CD14-positive monocyte (primary cell): ENCODE measurements at regions not wholly inside any gene's neighbourhood (a gene's known extent, or its start where the extent isn't known, plus 50 kb on each side); places are given as distances from the start of the nearest gene placed in this dataset.

ENCODE experiments used
- DNase-seq, 3 donors: peaks; one replicate each; pipeline ENCODE4 v3.0.0-alpha.2; 2011 to 2022
- H2AFZ ChIP-seq: 2 replicates; pipeline ENCODE4 v1.6.0; 2012; ENCODE audit warnings: mild to moderate bottlenecking, low read depth, low read length, inconsistent platforms; ENCODE audit not compliant: insufficient read depth, poor library complexity, severe bottlenecking
- H3K27ac ChIP-seq, 2 donors: 1 replicate in 1 of 2; 2 replicates in 1 of 2; pipeline ENCODE4 v1.5.1; 2012 to 2013; ENCODE audit warnings: low read length in 2 of 2, control low read depth in 1 of 2, inconsistent platforms in 1 of 2, low read depth in 1 of 2, mild to moderate bottlenecking in 1 of 2
- H3K27me3 ChIP-seq, 2 donors: one replicate each; pipeline versions ENCODE4 v1.6.0 to v1.6.1; 2011 to 2013; ENCODE audit warnings: low read length in 2 of 2; ENCODE audit not compliant: control insufficient read depth in 2 of 2, insufficient read depth in 2 of 2
- H3K36me3 ChIP-seq, 2 donors: replicated peaks in 1 of 2; 1 replicate in 1 of 2; 2 replicates in 1 of 2; pipeline versions ENCODE4 v1.5.1 to v1.6.1; 2012 to 2013; ENCODE audit warnings: low read length in 2 of 2, control low read depth in 1 of 2, inconsistent platforms in 1 of 2, mild to moderate bottlenecking in 1 of 2; ENCODE audit not compliant: insufficient read depth in 2 of 2, control insufficient read depth in 1 of 2
- H3K4me1 ChIP-seq, 2 donors: 1 replicate in 1 of 2; 2 replicates in 1 of 2; pipeline versions ENCODE4 v1.5.1 to v1.6.1; 2012 to 2013; ENCODE audit warnings: low read length in 2 of 2, control low read depth in 1 of 2, inconsistent platforms in 1 of 2, mild to moderate bottlenecking in 1 of 2, moderate library complexity in 1 of 2; ENCODE audit not compliant: insufficient read depth in 2 of 2, control insufficient read depth in 1 of 2
- H3K4me2 ChIP-seq: replicated peaks from 2 replicates; pipeline ENCODE3; 2012; ENCODE audit warnings: low read length, moderate library complexity, mild to moderate bottlenecking; ENCODE audit not compliant: poor library complexity, severe bottlenecking; ENCODE audit errors: extremely low read depth
- H3K4me3 ChIP-seq, 3 experiments: fragments of 200-600 bp in 1 of 3; sonication (generic) in 1 of 3; replicated peaks in 1 of 3; 1 replicate in 2 of 3; 2 replicates in 1 of 3; pipeline ENCODE4 v1.5.1; 2011 to 2013; ENCODE audit warnings: low read length in 3 of 3, mild to moderate bottlenecking in 3 of 3, control low read depth in 2 of 3, low read depth in 2 of 3, inconsistent platforms in 1 of 3, moderate library complexity in 1 of 3
- H3K79me2 ChIP-seq: 2 replicates; pipeline ENCODE4 v1.6.0; 2012; ENCODE audit warnings: mild to moderate bottlenecking, control low read depth, inconsistent platforms, low read length, moderate library complexity; ENCODE audit not compliant: insufficient read depth
- H3K9ac ChIP-seq: 2 replicates; pipeline ENCODE4 v1.6.0; 2017; ENCODE audit warnings: low read length, mild to moderate bottlenecking; ENCODE audit not compliant: insufficient read depth, poor library complexity, severe bottlenecking
- H3K9me3 ChIP-seq, 2 donors: replicated peaks in 1 of 2; 1 replicate in 1 of 2; 2 replicates in 1 of 2; pipeline versions ENCODE4 v1.5.1 to v1.6.1; 2012 to 2013; ENCODE audit warnings: low read length in 2 of 2, control low read depth in 1 of 2; ENCODE audit not compliant: control insufficient read depth in 1 of 2, insufficient read depth in 1 of 2
- H4K20me1 ChIP-seq: 2 replicates; pipeline ENCODE4 v1.6.0; 2012; ENCODE audit warnings: mild to moderate bottlenecking, low read length, control low read depth, moderate library complexity; ENCODE audit not compliant: insufficient read depth
- H3K27ac Mint-ChIP-seq, 7 donors: one replicate each; pipeline ENCODE4 v1.8.0; 2020; ENCODE audit warnings: mild to moderate bottlenecking in 7 of 7, mixed read lengths in 7 of 7, moderate library complexity in 6 of 7, inconsistent platforms in 2 of 7
- H3K27me3 Mint-ChIP-seq, 3 donors: one replicate each; pipeline ENCODE4 v1.8.0; 2021 to 2022; ENCODE audit warnings: low read depth in 3 of 3, mild to moderate bottlenecking in 3 of 3, mixed read lengths in 3 of 3, moderate library complexity in 3 of 3, inconsistent platforms in 1 of 3
- H3K36me3 Mint-ChIP-seq, 2 donors: one replicate each; pipeline ENCODE4 v1.8.0; 2020; ENCODE audit warnings: mixed read lengths in 2 of 2, inconsistent platforms in 1 of 2, mild to moderate bottlenecking in 1 of 2
- H3K4me1 Mint-ChIP-seq: one replicate; pipeline ENCODE4 v1.8.0; 2020; ENCODE audit warnings: mild to moderate bottlenecking, mixed read lengths
- H3K4me3 Mint-ChIP-seq, 2 donors: one replicate each; pipeline ENCODE4 v1.8.0; 2020; ENCODE audit warnings: mild to moderate bottlenecking in 2 of 2, mixed read lengths in 2 of 2, moderate library complexity in 1 of 2
- H3K9me3 Mint-ChIP-seq, 7 donors: one replicate each; pipeline ENCODE4 v1.8.0; 2020 to 2022; ENCODE audit warnings: mixed read lengths in 7 of 7, mild to moderate bottlenecking in 6 of 7, moderate library complexity in 6 of 7, inconsistent platforms in 2 of 7
- CTCF ChIP-seq: fragments of 200-600 bp; IDR thresholded peaks from one replicate; pipeline ENCODE4 v1.8.0; 2022; ENCODE audit warnings: antibody characterized with exemption, mild to moderate bottlenecking
- WGBS: methylation state at CpG from one replicate; pipeline ENCODE4 v1.1.5; 2013; ENCODE audit warnings: missing lambda C conversion rate; ENCODE audit not compliant: insufficient coverage; 5-methylcytosine and 5-hydroxymethylcytosine counted together
- intact Hi-C, 2 donors: fragments of 100-400 bp; cut with micrococcal nuclease; formaldehyde crosslinking; loops; one replicate each; pipeline versions ENCODE4 v1.15.0 to v1.15.1; 2023

- peaks cover 0 to 10% (median 2%) of the 10 kb centered on the region in 7 donors for H3K9me3 Mint-ChIP-seq
- no peak overlapping the region for H3K27ac Mint-ChIP-seq
- no peak for DNase-seq
- Histone ChIP-seq H3K4me2 (no peak overlapping the region), H3K4me3 (no peak overlapping the region), H3K27ac (no peak overlapping the region), H4K20me1 (no peaks in the 10 kb centered on the region), H3K36me3 (no peaks in the 10 kb centered on the region), H3K4me1 (no peaks in the 10 kb centered on the region), H3K27me3 (no peaks in the 10 kb centered on the region), H3K79me2 (no peaks in the 10 kb centered on the region), H3K9ac (no peak overlapping the region), H3K9me3 (no peaks in the 10 kb centered on the region), H2AFZ (no peak overlapping the region)
- H3K36me3 Mint-ChIP-seq = no peaks in the 10 kb centered on the region
- WGBS = no CpG with 5 or more reads among the region's 3 CpGs
- intact Hi-C loops = no loop called here
- H3K4me3 Mint-ChIP-seq = no peak overlapping the region
- no peaks in the 10 kb centered on the region for H3K27me3 Mint-ChIP-seq
- no peaks in the 10 kb centered on the region for H3K4me1 Mint-ChIP-seq
- TF ChIP-seq CTCF = no peak
These were observed 429.3 kb downstream of the TMEM232 start for GRCh38 chr5:110297152-110297670.

DNA sequence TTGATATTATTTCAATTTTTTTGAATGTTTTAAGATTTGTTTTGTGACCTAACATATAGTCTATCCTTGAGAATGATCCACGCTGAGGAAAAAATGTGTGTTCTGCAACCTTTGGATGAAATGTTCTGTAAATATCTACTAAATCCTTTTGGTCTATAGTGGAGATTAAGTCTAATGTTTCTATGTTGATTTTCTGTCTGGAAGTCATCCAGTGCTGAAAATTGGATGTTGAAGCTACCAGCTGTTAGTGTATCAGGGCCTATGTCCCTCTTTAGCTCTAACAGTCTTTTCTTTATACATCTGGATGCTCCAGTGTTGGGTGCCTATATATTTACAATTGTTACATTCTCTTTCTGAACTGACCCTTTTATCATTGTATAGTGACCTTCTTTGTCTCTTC, 422.3 kb downstream of the TMEM232 start:
- H3K4me1 Mint-ChIP-seq = no peaks in the 10 kb centered on the region
- WGBS = no CpG with 5 or more reads among the region's 1 CpG
- intact Hi-C loops = no loop called here
- peaks cover 8 to 27% (median 18%) of the 10 kb centered on the region in 7 donors for H3K9me3 Mint-ChIP-seq
- DNase-seq = no peak
- H3K36me3 ChIP-seq = no peaks in the 10 kb centered on the region
- TF ChIP-seq CTCF = no peak
- H3K9me3 ChIP-seq = peaks cover 17 to 32% of the 10 kb centered on the region in 2 donors
- H3K4me1 ChIP-seq = no peaks in the 10 kb centered on the region
- no peak overlapping the region for H2AFZ ChIP-seq
- H3K27me3 ChIP-seq = no peaks in the 10 kb centered on the region
- no peaks in the 10 kb centered on the region for H3K27me3 Mint-ChIP-seq
- no peak overlapping the region for H3K27ac Mint-ChIP-seq
- H3K79me2 ChIP-seq = no peaks in the 10 kb centered on the region
- no peaks in the 10 kb centered on the region for H3K36me3 Mint-ChIP-seq
- H3K4me3 Mint-ChIP-seq = no peak overlapping the region
- H3K9ac ChIP-seq = no peak overlapping the region
- H3K27ac ChIP-seq = no peak overlapping the region
- no peaks in the 10 kb centered on the region for H4K20me1 ChIP-seq
- H3K4me3 ChIP-seq = no peak overlapping the region
- no peak overlapping the region for H3K4me2 ChIP-seq
